NCI-H2107 (cell line): ENCODE measurements at regions not wholly inside any gene's neighbourhood (a gene's known extent, or its start where the extent isn't known, plus 50 kb on each side); places are given as distances from the start of the nearest gene placed in this dataset.
"Not testable (repeated sequence)": the region's sequence is repeated elsewhere in the genome, so short reads cannot be mapped to it uniquely, and the experiment has no call there.

Experiments used
- DNase-seq: peaks from one replicate; lab custom pipeline; 2025; lab: John Stamatoyannopoulos, UW

DNA sequence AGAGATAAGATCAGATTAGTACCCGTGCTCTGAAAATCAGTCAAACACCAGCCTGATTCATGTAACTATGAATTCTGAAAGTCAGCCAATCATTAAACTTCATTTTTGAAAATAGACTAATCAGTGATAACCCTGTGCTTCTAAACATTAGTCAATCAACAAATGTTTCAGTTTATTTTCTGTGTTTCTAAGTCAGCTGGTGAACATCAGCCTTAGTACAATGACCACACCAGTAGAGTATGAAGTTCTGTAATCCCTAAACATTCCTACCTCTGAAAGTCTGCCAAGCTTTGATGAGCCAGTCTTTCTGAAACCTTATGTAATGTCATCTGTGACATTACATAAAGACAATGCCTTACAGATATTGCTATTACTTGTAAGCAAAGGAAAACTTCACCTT, 807.4 kb upstream of the CRIM1 start:
- DNase-seq: no peak

DNA sequence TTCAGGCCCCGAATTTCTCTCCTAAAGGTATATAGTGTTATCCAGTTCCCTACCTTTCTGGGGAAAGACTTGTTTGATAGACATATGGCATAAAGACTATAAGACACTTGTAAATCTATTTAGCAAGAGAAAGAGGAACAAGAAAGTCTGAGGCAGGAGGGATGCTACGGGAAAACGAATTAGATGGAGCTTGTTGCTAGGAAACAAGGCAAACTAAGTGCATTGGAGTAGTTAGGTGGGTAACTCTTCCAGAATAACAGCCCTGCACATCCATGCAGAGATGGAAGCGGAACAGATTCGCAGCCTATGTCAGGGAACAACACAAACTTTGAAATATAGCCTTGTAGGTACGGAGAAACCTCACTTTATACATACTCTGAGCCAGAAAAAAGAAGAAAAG, 810.3 kb upstream of the CRIM1 start:
- DNase-seq: no peak

GRCh38 chr2:35538796-35539195, 816.8 kb upstream of the CRIM1 start:
- no peak for DNase-seq

DNA sequence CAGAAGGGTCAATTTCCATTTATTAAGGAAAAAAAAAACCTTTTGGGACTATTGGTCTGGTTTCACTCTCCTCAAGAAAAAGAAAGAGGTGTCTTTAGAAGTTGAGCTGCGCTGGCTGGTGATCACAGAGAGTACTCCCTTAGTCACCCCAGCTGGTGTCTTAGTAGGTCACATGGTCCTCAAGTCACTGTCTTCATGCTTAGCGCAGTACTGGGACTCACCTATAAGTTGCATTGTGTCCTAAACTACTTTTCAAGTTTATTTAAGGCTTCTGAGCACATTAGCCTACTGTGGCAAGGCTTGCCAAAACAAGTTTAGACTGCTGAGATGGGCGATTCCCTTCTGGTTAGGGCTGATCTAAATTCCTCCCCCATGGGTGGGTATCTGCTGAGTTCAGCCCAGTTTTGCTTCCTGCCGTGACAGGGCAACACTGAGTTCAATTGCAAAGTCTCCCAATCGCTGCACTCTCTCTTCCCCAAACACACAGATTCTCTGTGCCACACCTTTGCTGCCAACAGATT, 824.9 kb upstream of the CRIM1 start:
- DNase-seq: no peak

GRCh38 chr2:35526741-35527140, 828.8 kb upstream of the CRIM1 start:
- no peak for DNase-seq

GRCh38 chr2:35522450-35522849, 833.1 kb upstream of the CRIM1 start:
- no peak for DNase-seq

DNA sequence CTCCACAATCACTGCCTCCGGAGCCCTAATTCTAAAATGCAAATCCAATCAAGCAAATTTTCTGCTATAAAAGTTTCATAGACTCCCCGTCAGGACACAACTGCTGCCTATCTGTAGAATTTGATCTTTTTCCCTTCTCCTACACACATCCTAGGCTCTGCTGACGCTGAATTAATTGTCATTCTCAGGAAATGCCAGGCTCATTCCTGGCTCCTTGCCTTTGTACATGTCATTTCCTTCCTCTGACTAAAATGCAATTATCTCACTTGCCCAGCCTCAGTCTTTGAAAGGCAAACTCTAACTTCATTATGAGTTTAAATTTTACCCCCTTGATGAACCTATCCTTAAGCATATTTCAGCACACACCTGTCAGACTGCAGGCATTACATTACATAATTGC, 844.9 kb upstream of the CRIM1 start:
- no peak for DNase-seq

DNA sequence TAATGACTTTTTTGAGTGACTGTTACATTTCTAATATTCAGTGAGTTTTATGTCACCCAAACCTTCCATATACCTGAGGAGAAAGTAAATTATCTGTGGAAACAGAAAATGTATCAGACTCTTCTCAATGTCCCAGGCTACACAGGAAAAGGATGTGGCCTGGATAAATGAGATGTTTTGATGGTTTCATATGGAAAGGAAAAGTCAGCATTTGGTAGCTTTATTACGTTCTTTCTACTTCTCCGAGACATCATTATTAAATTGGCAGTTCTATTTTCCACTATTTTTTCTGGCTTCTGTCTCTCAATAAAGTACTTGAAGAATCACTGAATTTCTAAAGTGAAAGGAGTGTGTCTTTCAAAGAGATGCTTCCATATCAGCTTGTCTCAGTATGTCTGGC, 847.0 kb upstream of the CRIM1 start:
- no peak for DNase-seq

- DNase-seq: no peak
Observed at GRCh38 chr2:35504419-35504818, 851.2 kb upstream of the CRIM1 start.

- DNase-seq: no peak
Observed at GRCh38 chr2:35503738-35504199, 851.8 kb upstream of the CRIM1 start.

GRCh38 chr2:35503311-35503710, 852.3 kb upstream of the CRIM1 start:
- no peak for DNase-seq

DNA sequence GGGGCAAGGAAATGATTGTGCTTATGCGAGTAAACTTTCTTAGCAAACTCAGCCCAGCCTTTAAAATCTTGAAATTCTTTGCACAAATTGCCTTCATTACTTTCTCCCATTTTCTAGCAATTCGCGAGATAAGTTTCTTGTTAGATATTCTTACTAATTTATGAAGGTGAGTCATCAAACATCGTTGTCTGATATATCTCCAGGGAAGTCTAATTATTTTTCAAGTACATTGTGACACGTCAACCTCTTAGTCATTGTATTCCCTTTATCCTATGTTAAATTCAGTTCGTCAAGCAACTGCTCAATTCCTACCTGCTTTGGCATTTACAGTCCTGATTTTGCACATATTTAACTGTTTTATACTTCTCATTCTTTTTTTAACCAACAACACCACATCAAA, 854.5 kb upstream of the CRIM1 start:
- DNase-seq: no peak

DNA sequence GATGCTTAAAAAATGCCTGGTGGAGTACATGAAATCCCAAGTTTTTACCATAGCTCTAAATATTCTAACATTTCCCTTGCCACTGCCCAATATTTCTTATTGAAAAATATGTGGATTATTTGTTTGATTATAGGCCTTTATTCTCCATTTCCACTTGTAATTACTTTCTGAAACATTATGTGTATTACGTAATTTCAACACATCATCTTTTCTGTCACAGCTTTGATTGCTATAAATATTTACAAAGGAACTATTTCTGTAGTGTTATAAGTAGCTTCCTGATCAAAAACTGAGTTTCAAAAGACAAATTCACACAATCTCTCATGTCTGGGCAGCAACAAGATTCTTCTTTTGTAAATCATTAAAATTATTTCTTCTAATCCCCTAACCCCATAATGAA, 859.6 kb upstream of the CRIM1 start:
- no peak for DNase-seq

DNA sequence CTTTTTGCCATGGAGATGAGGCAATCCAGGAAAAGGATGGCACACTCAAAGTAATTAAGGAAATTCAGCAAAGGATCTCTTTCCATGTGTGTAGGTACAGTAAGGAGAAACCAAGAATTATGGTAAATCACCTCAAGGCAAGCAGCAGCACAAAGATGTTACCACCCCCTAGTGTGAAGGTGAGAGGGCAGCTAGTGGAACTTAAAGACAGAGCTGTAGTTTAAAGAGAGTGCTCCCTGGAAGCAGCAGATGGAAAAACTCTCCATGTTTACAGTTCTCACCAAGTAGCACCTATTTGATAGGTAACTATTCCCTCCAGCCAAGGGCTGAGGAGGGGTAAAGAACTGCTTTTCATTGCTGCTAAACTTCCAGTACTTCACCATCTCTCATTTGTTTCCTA, 860.4 kb upstream of the CRIM1 start:
- no peak for DNase-seq

DNA sequence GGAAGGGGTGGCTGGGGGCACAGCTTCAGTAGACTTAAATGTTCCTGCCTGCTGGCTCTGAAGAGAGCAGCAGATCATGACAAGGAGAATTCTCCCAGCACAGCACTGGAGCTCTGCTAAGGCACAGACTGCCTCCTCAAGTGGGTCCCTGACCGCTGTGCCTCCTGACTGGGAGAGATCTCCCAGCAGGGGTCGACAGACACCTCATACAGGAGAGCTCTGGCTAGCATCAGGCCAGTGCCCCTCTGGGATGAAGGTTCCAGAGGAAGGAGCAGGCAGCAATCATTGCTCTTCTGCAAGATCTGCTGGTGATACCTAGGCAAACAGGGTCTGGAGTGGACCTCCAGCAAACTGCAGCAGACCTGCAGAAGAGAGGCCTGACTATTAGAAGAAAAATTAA, 877.5 kb upstream of the CRIM1 start:
- DNase-seq: not testable (repeated sequence)

- DNase-seq: no peak
Observed at GRCh38 chr2:35468245-35468644, 887.3 kb upstream of the CRIM1 start.

GRCh38 chr2:35463805-35464596, 891.6 kb upstream of the CRIM1 start:
- DNase-seq: no peak

DNA sequence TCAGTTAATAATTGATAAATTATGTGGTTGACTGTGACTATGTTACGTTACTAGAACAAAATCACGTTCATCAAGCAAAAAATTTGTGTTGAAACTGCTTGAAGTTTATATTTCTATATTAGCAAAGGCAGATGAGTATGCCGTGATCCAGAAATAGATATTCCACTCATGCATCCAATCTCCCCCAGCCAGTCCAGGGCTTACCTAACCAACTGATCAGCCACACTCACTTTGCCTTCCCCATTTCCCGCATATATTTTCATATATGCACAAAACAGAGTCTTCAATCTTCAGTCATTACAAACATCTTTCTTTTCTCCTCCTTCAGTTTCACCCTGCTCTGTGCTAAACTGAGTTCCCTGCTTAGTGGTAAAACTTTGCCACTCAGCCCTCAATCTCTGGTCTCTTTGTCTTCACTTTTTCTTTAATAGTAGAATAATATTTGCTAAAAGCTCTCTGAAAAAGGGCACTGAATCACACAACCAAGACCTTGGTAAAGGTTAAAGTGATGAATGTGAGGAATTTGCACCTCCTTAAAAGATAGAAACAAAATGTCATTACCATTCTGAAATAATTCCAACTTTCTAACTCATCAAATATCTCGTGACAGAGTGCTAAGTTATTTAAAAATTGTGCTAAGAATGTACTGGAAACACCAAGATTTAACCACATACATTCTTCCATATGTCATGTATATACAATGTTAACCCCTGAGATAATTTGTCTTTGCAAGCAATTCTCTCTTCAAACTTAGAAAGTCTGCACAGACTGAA, 893.2 kb upstream of the CRIM1 start:
- DNase-seq: no peak

GRCh38 chr2:35461406-35461805, 894.2 kb upstream of the CRIM1 start:
- no peak for DNase-seq

- no peak for DNase-seq
Observed at GRCh38 chr2:35454966-35455638, 900.5 kb upstream of the CRIM1 start.

DNA sequence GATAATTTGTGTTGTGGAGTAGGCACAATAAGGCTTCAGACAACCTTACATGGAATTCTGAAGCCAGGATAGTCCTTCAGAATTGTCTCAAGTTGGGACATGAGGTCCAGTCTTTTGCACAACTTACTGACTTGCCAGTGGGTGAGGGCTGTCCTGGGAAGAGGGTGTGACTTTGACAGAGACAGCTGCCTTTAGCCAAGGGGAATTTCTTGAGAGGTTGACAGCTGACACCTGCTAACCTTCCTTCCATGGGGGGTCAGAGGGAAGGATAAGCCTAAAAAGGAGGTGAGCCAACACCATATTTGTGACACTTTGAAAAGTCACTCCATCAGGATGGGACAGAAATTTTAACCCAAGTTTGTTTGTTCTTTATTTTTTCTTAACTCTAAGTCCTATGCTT, 907.8 kb upstream of the CRIM1 start:
- DNase-seq: no peak

GRCh38 chr2:35447215-35447614, 908.4 kb upstream of the CRIM1 start:
- DNase-seq: no peak

DNA sequence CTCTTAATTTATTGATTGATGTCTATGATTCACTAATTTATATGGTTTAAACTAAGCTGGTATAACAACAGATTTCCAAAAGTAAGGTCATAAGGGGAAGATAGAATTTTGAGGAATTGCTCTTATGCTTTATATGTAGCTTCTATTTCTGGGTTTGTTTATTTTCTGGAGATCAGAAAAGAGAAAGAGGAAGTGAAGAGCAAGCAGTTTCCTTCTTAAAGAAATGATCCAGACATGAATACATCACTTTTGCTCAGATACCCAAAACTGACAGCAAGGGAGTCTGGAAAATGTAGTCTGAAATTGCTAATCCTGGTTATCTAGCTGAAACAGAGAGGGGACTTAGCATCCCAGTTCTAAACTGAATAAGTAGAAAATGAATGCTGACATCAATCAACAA, 912.5 kb upstream of the CRIM1 start:
- DNase-seq: no peak
